Motor neuron (in vitro differentiated cells): ENCODE measurements at regions not wholly inside any gene's neighbourhood (a gene's known extent, or its start where the extent isn't known, plus 50 kb on each side); places are given as distances from the start of the nearest gene placed in this dataset.

Experiments
- ATAC-seq, 8 experiments: fragments of 200-7000 bp; cut with Tn5 transposase; replicated peaks in 6 of 8; 2 replicates each; pipeline ENCODE4 v1.8.0; 2021; ENCODE audit warnings: mild to moderate bottlenecking in 8 of 8, moderate library complexity in 8 of 8
- H3K27ac ChIP-seq, 2 donors: fragments of 250-450 bp; sonication (Bioruptor Pico); 2 replicates each; pipeline ENCODE4 v1.9.0; 2021; ENCODE audit warnings: antibody characterized with exemption in 2 of 2, mild to moderate bottlenecking in 2 of 2, moderate library complexity in 1 of 2
- H3K4me1 ChIP-seq, 2 donors: fragments of 250-450 bp; sonication (Bioruptor Pico); replicated peaks in 1 of 2; 2 replicates each; pipeline ENCODE4 v1.6.1; 2021; ENCODE audit warnings: antibody characterized with exemption in 2 of 2, mild to moderate bottlenecking in 2 of 2, moderate library complexity in 1 of 2
- H3K4me3 ChIP-seq, 5 donors: fragments of 250-450 bp; sonication (Bioruptor Pico); 2 replicates each; pipeline ENCODE4 v1.9.0; 2021; ENCODE audit warnings: antibody characterized with exemption in 5 of 5, mild to moderate bottlenecking in 5 of 5, moderate library complexity in 4 of 5
- WGBS, 10 experiments: fragments of 450-650 bp; shearing (Covaris generic); methylation state at CpG; one replicate each; pipeline ENCODE4 v1.0.0; 2022; 5-methylcytosine and 5-hydroxymethylcytosine counted together
- in situ Hi-C, 9 experiments: fragments of 400-800 bp; cut with MboI; loops; one replicate each; pipeline ENCODE4 v1.15.0; 2021; ENCODE audit warnings: low sequenced_read_pairs in 9 of 9, low pct_unique_long_range_greater_than_20kb in 2 of 9; ENCODE audit not compliant: unreplicated experiment in 9 of 9

- H3K4me1 ChIP-seq: peaks cover 0 to 5% of the 10 kb centered on the region in 2 donors
- no peak overlapping the region for H3K27ac ChIP-seq
- 0 to 88% (median 37%) methylated on average over 1 of the region's 1 CpG; no CpG with 5 or more reads in 2 of the 10 experiments for WGBS, 10 experiments
- in situ Hi-C loops: no loop called here
- no peak overlapping the region for H3K4me3 ChIP-seq
- peak in 3 of 8 experiments; percentile 23 to 67 (median 38) for ATAC-seq
Observed at GRCh38 chr2:116645155-116645554, 1169.3 kb upstream of the DDX18 start.

- WGBS, 10 experiments: 0 to 100% (median 78%) methylated on average over 1 of the region's 1 CpG; no CpG with 5 or more reads in 2 of the 10 experiments
- in situ Hi-C loops: no loop called here
- H3K4me3 ChIP-seq: no peak overlapping the region
- peaks cover 0 to 14% of the 10 kb centered on the region in 2 donors for H3K4me1 ChIP-seq
- no peak overlapping the region for H3K27ac ChIP-seq
- no peak for ATAC-seq
Observed at GRCh38 chr2:116668691-116669090, 1145.8 kb upstream of the DDX18 start.

DNA sequence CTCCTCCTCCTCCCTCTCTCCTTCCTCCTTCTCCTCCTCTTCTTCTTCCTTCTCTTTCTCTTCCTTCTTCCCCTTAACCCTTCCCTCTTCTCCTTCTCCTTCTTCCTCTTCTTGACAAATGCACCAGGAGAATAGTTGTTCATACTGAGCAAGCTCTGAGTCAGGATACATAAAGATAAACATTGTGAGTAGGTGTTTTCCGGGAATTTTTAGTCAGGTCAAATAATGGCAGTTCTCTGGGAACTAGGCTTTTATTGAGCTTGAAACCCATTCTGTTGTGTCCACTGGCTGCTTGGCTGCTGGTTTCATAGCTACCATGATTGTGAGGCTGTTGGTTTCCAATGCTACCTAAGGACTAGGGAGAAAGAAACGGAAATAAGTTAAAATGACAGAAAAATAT is 1144.7 kb upstream of the DDX18 start:
- peaks cover 0 to 22% of the 10 kb centered on the region in 2 donors for H3K4me1 ChIP-seq
- H3K27ac ChIP-seq: no peak overlapping the region
- no peak overlapping the region for H3K4me3 ChIP-seq
- in situ Hi-C loops: no loop called here
- 0 to 93% (median 76%) methylated on average over 1 to 2 of the region's 2 CpGs for WGBS, 10 experiments
- ATAC-seq: peak in 1 of 8 experiments; percentile 29

- no peak overlapping the region for H3K4me3 ChIP-seq
- H3K27ac ChIP-seq: no peak overlapping the region
- H3K4me1 ChIP-seq: peaks cover 0 to 22% of the 10 kb centered on the region in 2 donors
- no peak for ATAC-seq
- in situ Hi-C loops: no loop called here
Observed at GRCh38 chr2:116674188-116674587, 1140.3 kb upstream of the DDX18 start.

GRCh38 chr2:116676776-116677175 is 1137.7 kb upstream of the DDX18 start:
- WGBS, 10 experiments: 0 to 100% (median 44%) methylated on average over 1 to 2 of the region's 2 CpGs; no CpG with 5 or more reads in 1 of the 10 experiments
- Histone ChIP-seq H3K4me3 (no peak overlapping the region), H3K4me1 (peaks cover 0 to 20% of the 10 kb centered on the region in 2 donors), H3K27ac (no peak overlapping the region)
- in situ Hi-C loops: no loop called here
- no peak for ATAC-seq

DNA sequence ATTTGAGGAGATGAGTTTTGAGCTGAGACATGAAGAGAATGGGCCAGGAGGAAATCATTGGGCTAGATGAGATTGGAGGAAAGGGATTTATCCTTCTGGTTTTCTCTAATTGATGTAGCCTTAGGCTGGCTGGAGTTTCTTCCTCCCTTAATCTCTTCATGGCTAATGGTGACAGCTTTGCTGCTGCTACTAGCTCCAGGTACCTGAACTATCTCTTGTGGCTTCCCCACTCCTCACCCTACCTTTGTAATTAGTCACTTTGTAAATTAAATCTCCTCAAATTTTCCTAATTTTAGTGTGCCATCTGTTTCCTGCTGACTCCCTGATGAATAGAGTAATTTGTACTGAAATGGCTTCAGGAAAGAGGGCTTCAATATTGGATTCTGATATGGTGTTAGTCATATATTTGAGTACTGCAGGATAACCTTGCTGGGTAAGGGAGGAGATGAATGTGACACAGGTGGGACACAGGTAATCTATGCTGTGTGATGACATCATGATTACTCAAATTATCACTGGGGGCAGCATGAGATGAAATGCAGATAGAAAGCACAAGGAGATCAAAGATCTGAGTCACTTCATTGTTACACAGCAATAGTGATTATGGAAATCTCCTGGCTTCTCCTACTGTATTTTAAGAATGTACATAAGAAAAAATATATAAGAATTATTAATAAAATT is 1134.1 kb upstream of the DDX18 start:
- no peak overlapping the region for H3K4me3 ChIP-seq
- no peaks in the 10 kb centered on the region for H3K4me1 ChIP-seq
- no peak for ATAC-seq
- in situ Hi-C loops: no loop called here
- H3K27ac ChIP-seq: no peak overlapping the region

DNA sequence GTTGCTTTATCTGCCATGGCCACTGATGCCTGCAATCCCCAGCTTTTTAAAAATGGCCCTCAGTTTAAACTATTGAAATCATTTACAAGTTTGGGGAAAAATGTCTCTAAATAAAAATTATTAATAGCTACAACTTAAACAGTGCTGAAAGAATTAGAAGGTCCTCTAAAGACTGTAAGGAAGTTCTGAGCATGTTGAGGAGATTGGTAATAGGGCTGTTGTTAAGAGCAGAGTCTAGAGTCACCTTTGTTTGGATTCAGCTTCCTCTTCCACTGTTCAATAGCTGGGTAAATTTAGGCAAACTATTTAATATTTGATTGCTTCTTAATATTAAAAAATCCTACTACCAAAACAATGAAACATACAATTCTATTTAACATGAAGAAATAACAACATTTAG is 1127.1 kb upstream of the DDX18 start:
- Histone ChIP-seq H3K27ac (no peak overlapping the region), H3K4me1 (no peaks in the 10 kb centered on the region), H3K4me3 (no peak overlapping the region)
- in situ Hi-C loops: no loop called here
- ATAC-seq: no peak

GRCh38 chr2:116692988-116693387 is 1121.5 kb upstream of the DDX18 start:
- no peak overlapping the region for H3K27ac ChIP-seq
- in situ Hi-C loops: no loop called here

GRCh38 chr2:116696223-116696622 is 1118.3 kb upstream of the DDX18 start:
- H3K27ac ChIP-seq: no peak overlapping the region
- no peak for ATAC-seq
- no peaks in the 10 kb centered on the region for H3K4me1 ChIP-seq
- in situ Hi-C loops: no loop called here
- 0 to 94% (median 63%) methylated on average over 1 to 4 of the region's 4 CpGs; no CpG with 5 or more reads in 1 of the 10 experiments for WGBS, 10 experiments
- H3K4me3 ChIP-seq: no peak overlapping the region

More at GRCh38 chr2:116692988-116693387, 1121.5 kb upstream of the DDX18 start:
- 0 to 86% (median 67%) methylated on average over 1 to 2 of the region's 2 CpGs; no CpG with 5 or more reads in 1 of the 10 experiments for WGBS, 10 experiments
- H3K4me1 ChIP-seq: no peaks in the 10 kb centered on the region
- ATAC-seq: no peak
- no peak overlapping the region for H3K4me3 ChIP-seq

GRCh38 chr2:116696903-116697302 is 1117.6 kb upstream of the DDX18 start:
- no peaks in the 10 kb centered on the region for H3K4me1 ChIP-seq
- ATAC-seq: no peak
- in situ Hi-C loops: no loop called here
- no peak overlapping the region for H3K27ac ChIP-seq
- no peak overlapping the region for H3K4me3 ChIP-seq

- H3K27ac ChIP-seq: no peak overlapping the region
- no peak for ATAC-seq
- no peak overlapping the region for H3K4me3 ChIP-seq
- in situ Hi-C loops: no loop called here
- 11 to 100% (median 86%) methylated on average over 1 to 3 of the region's 3 CpGs; no CpG with 5 or more reads in 1 of the 10 experiments for WGBS, 10 experiments
- no peaks in the 10 kb centered on the region for H3K4me1 ChIP-seq
Observed at GRCh38 chr2:116706396-116706795, 1108.1 kb upstream of the DDX18 start.

GRCh38 chr2:116716038-116716437 is 1098.5 kb upstream of the DDX18 start:
- ATAC-seq: no peak
- in situ Hi-C loops: no loop called here
- WGBS, 10 experiments: 9 to 82% (median 60%) methylated on average over 1 of the region's 1 CpG; no CpG with 5 or more reads in 1 of the 10 experiments
- Histone ChIP-seq H3K27ac (no peak overlapping the region), H3K4me1 (no peaks in the 10 kb centered on the region), H3K4me3 (no peak overlapping the region)

- no peak overlapping the region for H3K4me3 ChIP-seq
- ATAC-seq: no peak
- H3K4me1 ChIP-seq: no peaks in the 10 kb centered on the region
- no peak overlapping the region for H3K27ac ChIP-seq
- WGBS, 10 experiments: 4 to 96% (median 83%) methylated on average over 2 of the region's 2 CpGs
- in situ Hi-C loops: no loop called here
Observed at GRCh38 chr2:116716444-116716843, 1098.0 kb upstream of the DDX18 start.

GRCh38 chr2:116717832-116718231 is 1096.7 kb upstream of the DDX18 start:
- WGBS, 10 experiments: 4 to 100% (median 76%) methylated on average over 3 to 4 of the region's 4 CpGs; no CpG with 5 or more reads in 3 of the 10 experiments
- Histone ChIP-seq H3K4me3 (no peak overlapping the region), H3K27ac (no peak overlapping the region), H3K4me1 (no peaks in the 10 kb centered on the region)
- in situ Hi-C loops: no loop called here
- ATAC-seq: no peak
